RWPE2 (cell line): ENCODE measurements at regions not wholly inside any gene's neighbourhood (a gene's known extent, or its start where the extent isn't known, plus 50 kb on each side); places are given as distances from the start of the nearest gene placed in this dataset.

Experiments used
- ATAC-seq: fragments of 200-7000 bp; cut with Tn5 transposase; 3 replicates; pipeline ENCODE4 v1.9.1; 2021; ENCODE audit warnings: low read depth
- DNase-seq: peaks from one replicate; pipeline ENCODE4 v3.0.0-alpha.2; 2020; ENCODE audit warnings: low spot score
- H3K27ac ChIP-seq: fragments of 450-650 bp; 2 replicates; pipeline ENCODE4 v1.5.1; 2017; ENCODE audit warnings: mild to moderate bottlenecking; ENCODE audit not compliant: poor library complexity, severe bottlenecking
- H3K27me3 ChIP-seq: fragments of 250-450 bp; sonication (Bioruptor Pico); 2 replicates; pipeline ENCODE4 v1.5.1; 2021; ENCODE audit warnings: mild to moderate bottlenecking, moderate library complexity; ENCODE audit not compliant: insufficient read depth, poor library complexity, severe bottlenecking
- H3K36me3 ChIP-seq: fragments of 250-450 bp; sonication (Bioruptor Pico); 2 replicates; pipeline ENCODE4 v1.5.1; 2020; ENCODE audit warnings: low read depth, mild to moderate bottlenecking, moderate library complexity
- H3K4me1 ChIP-seq: fragments of 250-450 bp; sonication (Bioruptor Pico); 2 replicates; pipeline ENCODE4 v1.5.1; 2021; ENCODE audit warnings: mild to moderate bottlenecking, moderate library complexity; ENCODE audit not compliant: insufficient read depth, poor library complexity, severe bottlenecking
- H3K4me3 ChIP-seq: fragments of 250-450 bp; sonication (Bioruptor Pico); 2 replicates; pipeline ENCODE4 v1.5.1; 2021; ENCODE audit warnings: mild to moderate bottlenecking, moderate library complexity; ENCODE audit not compliant: severe bottlenecking
- H3K9me3 ChIP-seq: fragments of 250-450 bp; sonication (Bioruptor Pico); 2 replicates; pipeline ENCODE4 v1.5.1; 2021; ENCODE audit warnings: mild to moderate bottlenecking, moderate library complexity; ENCODE audit not compliant: severe bottlenecking
- CTCF ChIP-seq: fragments of 450-650 bp; IDR thresholded peaks from one replicate; pipeline ENCODE4 v1.5.1; 2017; ENCODE audit warnings: mild to moderate bottlenecking, moderate library complexity; ENCODE audit not compliant: poor library complexity, severe bottlenecking

GRCh38 chr11:130783323-130783722 lies 133.0 kb downstream of the SNX19 start:
- TF ChIP-seq CTCF: no peak
- peaks cover 2% of the 10 kb centered on the region for H3K9me3 ChIP-seq
- ATAC-seq: no peak
- no peak overlapping the region for H3K4me3 ChIP-seq
- no peak overlapping the region for H3K27ac ChIP-seq
- no peaks in the 10 kb centered on the region for H3K36me3 ChIP-seq
- no peak for DNase-seq
- no peaks in the 10 kb centered on the region for H3K27me3 ChIP-seq
- H3K4me1 ChIP-seq: peaks cover 41% of the 10 kb centered on the region

- no peaks in the 10 kb centered on the region for H3K27me3 ChIP-seq
- H3K4me3 ChIP-seq: no peak overlapping the region
- peaks cover 6% of the 10 kb centered on the region for H3K9me3 ChIP-seq
- no peak for TF ChIP-seq CTCF
- no peak for DNase-seq
- peaks cover 41% of the 10 kb centered on the region for H3K4me1 ChIP-seq
- ATAC-seq: no peak; the same call in 2 of the 3 replicates
- H3K36me3 ChIP-seq: no peaks in the 10 kb centered on the region
- peak overlapping the region; percentile 49 for H3K27ac ChIP-seq
Measured at GRCh38 chr11:130785380-130786116, 130.7 kb downstream of the SNX19 start.

GRCh38 chr11:130786586-130786985 lies 129.7 kb downstream of the SNX19 start:
- H3K4me3 ChIP-seq: no peak overlapping the region
- H3K36me3 ChIP-seq: no peaks in the 10 kb centered on the region
- H3K9me3 ChIP-seq: peaks cover 6% of the 10 kb centered on the region
- H3K4me1 ChIP-seq: peaks cover 39% of the 10 kb centered on the region
- no peak for TF ChIP-seq CTCF
- peak overlapping the region; percentile 49 for H3K27ac ChIP-seq
- DNase-seq (no peak), ATAC-seq (no peak)
- no peaks in the 10 kb centered on the region for H3K27me3 ChIP-seq

GRCh38 chr11:130787092-130787616 lies 129.1 kb downstream of the SNX19 start:
- ATAC-seq (peak; percentile 93), DNase-seq (no peak)
- Histone ChIP-seq H3K27ac (peak overlapping the region; percentile 49), H3K36me3 (no peaks in the 10 kb centered on the region), H3K27me3 (no peaks in the 10 kb centered on the region), H3K4me3 (no peak overlapping the region), H3K4me1 (peaks cover 34% of the 10 kb centered on the region), H3K9me3 (peaks cover 6% of the 10 kb centered on the region)
- no peak for TF ChIP-seq CTCF

GRCh38 chr11:130787973-130788570 lies 128.2 kb downstream of the SNX19 start:
- TF ChIP-seq CTCF: no peak
- DNase-seq (no peak), ATAC-seq (no peak)
- Histone ChIP-seq H3K27me3 (no peaks in the 10 kb centered on the region), H3K4me3 (no peak overlapping the region), H3K9me3 (peaks cover 6% of the 10 kb centered on the region), H3K4me1 (peaks cover 26% of the 10 kb centered on the region), H3K27ac (peak overlapping the region; percentile 49), H3K36me3 (no peaks in the 10 kb centered on the region)
